ENCODE measurements at regions not wholly inside any gene's neighbourhood (a gene's known extent, or its start where the extent isn't known, plus 50 kb on each side); places are given as distances from the start of the nearest gene placed in this dataset.
"Not testable (repeated sequence)": the region's sequence is repeated elsewhere in the genome, so short reads cannot be mapped to it uniquely, and the experiment has no call there.

GRCh38 chr10:117492504-117492903 is 50.0 kb upstream of the EMX2 start:
- no peak for TF ChIP-seq CTCF (IDR thresholded peaks at IDR 0.05; ENCODE audit: insufficient read depth, missing control alignments)
- DNase-seq (ENCODE audit: insufficient read length, low spot score) (no peak), FAIRE-seq (no peak)

DNA sequence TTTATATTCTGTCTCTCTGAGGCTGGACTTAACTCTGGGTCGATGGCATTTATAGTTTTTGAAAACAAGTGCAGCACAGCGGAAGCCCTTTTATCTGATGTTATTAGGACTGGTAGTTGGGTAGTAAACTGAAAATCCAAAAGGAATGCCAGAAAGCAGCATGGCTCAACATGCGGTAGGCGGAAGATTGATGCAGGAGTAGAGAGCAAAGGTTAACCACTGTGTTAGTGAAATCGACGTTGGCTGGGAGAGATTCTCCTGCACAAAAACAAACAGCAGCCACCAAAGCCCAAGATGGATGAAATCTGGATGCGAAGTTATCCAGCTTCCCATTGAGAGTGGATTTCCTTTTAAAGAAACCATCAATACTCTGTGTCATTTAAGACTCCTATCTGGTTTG is 54.5 kb upstream of the EMX2 start:
- no peak for FAIRE-seq
- DNase-seq (ENCODE audit: insufficient read length, low spot score) = no peak
- no peak for TF ChIP-seq CTCF (IDR thresholded peaks at IDR 0.05; ENCODE audit: insufficient read depth, missing control alignments)

- DNase-seq (ENCODE audit: insufficient read length, low spot score) (no peak), FAIRE-seq (no peak)
- TF ChIP-seq CTCF (IDR thresholded peaks at IDR 0.05; ENCODE audit: insufficient read depth, missing control alignments) = no peak
These were observed 55.9 kb upstream of the EMX2 start for GRCh38 chr10:117486606-117487005.

GRCh38 chr10:117483056-117483590 is 59.4 kb upstream of the EMX2 start:
- no peak for FAIRE-seq
- TF ChIP-seq CTCF (IDR thresholded peaks at IDR 0.05; ENCODE audit: insufficient read depth, missing control alignments) = no peak

DNA sequence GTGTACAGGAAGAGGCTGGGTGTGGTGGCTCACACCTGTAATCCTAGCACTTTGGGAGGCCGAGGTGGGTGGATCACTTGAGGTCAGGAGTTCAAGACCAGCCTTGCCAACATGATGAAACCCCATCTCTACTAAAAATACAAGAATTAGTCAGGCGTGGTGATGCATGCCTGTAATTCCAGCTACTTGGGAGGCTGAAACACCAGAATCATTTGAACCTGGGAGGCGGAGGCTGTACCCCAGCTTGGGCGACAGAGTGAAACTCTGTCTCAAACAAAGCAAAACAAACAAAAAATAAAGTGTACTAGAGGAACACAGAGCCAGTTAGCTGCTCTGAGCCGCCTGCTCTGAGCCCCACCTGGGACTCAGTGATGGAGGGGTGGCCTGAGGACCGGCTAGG is 61.5 kb upstream of the EMX2 start:
- DNase-seq (ENCODE audit: insufficient read length, low spot score); FAIRE-seq: not testable (repeated sequence)

More at GRCh38 chr10:117483056-117483590, 59.4 kb upstream of the EMX2 start:
- no peak for DNase-seq (ENCODE audit: insufficient read length, low spot score)

GRCh38 chr10:117480097-117480496 is 62.4 kb upstream of the EMX2 start:
- TF ChIP-seq CTCF (IDR thresholded peaks at IDR 0.05; ENCODE audit: insufficient read depth, missing control alignments) = no peak
- DNase-seq (ENCODE audit: insufficient read length, low spot score) = no peak
- FAIRE-seq = no peak

GRCh38 chr10:117477961-117478670 is 64.4 kb upstream of the EMX2 start:
- TF ChIP-seq CTCF (IDR thresholded peaks at IDR 0.05; ENCODE audit: insufficient read depth, missing control alignments) = no peak
- FAIRE-seq = no peak
- no peak for DNase-seq (ENCODE audit: insufficient read length, low spot score)
